RWPE2 (cell line): ENCODE measurements at regions not wholly inside any gene's neighbourhood (a gene's known extent, or its start where the extent isn't known, plus 50 kb on each side); places are given as distances from the start of the nearest gene placed in this dataset.

Source experiments
- ATAC-seq: fragments of 200-7000 bp; cut with Tn5 transposase; 3 replicates; pipeline ENCODE4 v1.9.1; 2021; ENCODE audit warnings: low read depth
- DNase-seq: peaks from one replicate; pipeline ENCODE4 v3.0.0-alpha.2; 2020; ENCODE audit warnings: low spot score
- H3K27ac ChIP-seq: fragments of 450-650 bp; 2 replicates; pipeline ENCODE4 v1.5.1; 2017; ENCODE audit warnings: mild to moderate bottlenecking; ENCODE audit not compliant: poor library complexity, severe bottlenecking
- H3K27me3 ChIP-seq: fragments of 250-450 bp; sonication (Bioruptor Pico); 2 replicates; pipeline ENCODE4 v1.5.1; 2021; ENCODE audit warnings: mild to moderate bottlenecking, moderate library complexity; ENCODE audit not compliant: insufficient read depth, poor library complexity, severe bottlenecking
- H3K36me3 ChIP-seq: fragments of 250-450 bp; sonication (Bioruptor Pico); 2 replicates; pipeline ENCODE4 v1.5.1; 2020; ENCODE audit warnings: low read depth, mild to moderate bottlenecking, moderate library complexity
- H3K4me1 ChIP-seq: fragments of 250-450 bp; sonication (Bioruptor Pico); 2 replicates; pipeline ENCODE4 v1.5.1; 2021; ENCODE audit warnings: mild to moderate bottlenecking, moderate library complexity; ENCODE audit not compliant: insufficient read depth, poor library complexity, severe bottlenecking
- H3K4me3 ChIP-seq: fragments of 250-450 bp; sonication (Bioruptor Pico); 2 replicates; pipeline ENCODE4 v1.5.1; 2021; ENCODE audit warnings: mild to moderate bottlenecking, moderate library complexity; ENCODE audit not compliant: severe bottlenecking
- H3K9me3 ChIP-seq: fragments of 250-450 bp; sonication (Bioruptor Pico); 2 replicates; pipeline ENCODE4 v1.5.1; 2021; ENCODE audit warnings: mild to moderate bottlenecking, moderate library complexity; ENCODE audit not compliant: severe bottlenecking
- CTCF ChIP-seq: fragments of 450-650 bp; IDR thresholded peaks from one replicate; pipeline ENCODE4 v1.5.1; 2017; ENCODE audit warnings: mild to moderate bottlenecking, moderate library complexity; ENCODE audit not compliant: poor library complexity, severe bottlenecking

GRCh38 chr12:90833228-90833627 lies 121.7 kb downstream of the CCER1 start:
- ATAC-seq: no peak
- Histone ChIP-seq H3K4me3 (no peak overlapping the region), H3K9me3 (no peaks in the 10 kb centered on the region), H3K27me3 (no peaks in the 10 kb centered on the region), H3K36me3 (no peaks in the 10 kb centered on the region), H3K4me1 (no peaks in the 10 kb centered on the region), H3K27ac (no peak overlapping the region)
- DNase-seq: no peak
- TF ChIP-seq CTCF: no peak

GRCh38 chr12:90832427-90832826 lies 122.5 kb downstream of the CCER1 start:
- H3K4me1 ChIP-seq: no peaks in the 10 kb centered on the region
- H3K27ac ChIP-seq: no peak overlapping the region
- DNase-seq (no peak), ATAC-seq (no peak)
- H3K9me3 ChIP-seq: no peaks in the 10 kb centered on the region
- H3K4me3 ChIP-seq: no peak overlapping the region
- H3K36me3 ChIP-seq: no peaks in the 10 kb centered on the region
- H3K27me3 ChIP-seq: no peaks in the 10 kb centered on the region
- no peak for TF ChIP-seq CTCF

GRCh38 chr12:90831712-90832111 lies 123.3 kb downstream of the CCER1 start:
- DNase-seq (no peak), ATAC-seq (no peak)
- Histone ChIP-seq H3K9me3 (no peaks in the 10 kb centered on the region), H3K4me3 (no peak overlapping the region), H3K4me1 (no peaks in the 10 kb centered on the region), H3K27ac (no peak overlapping the region), H3K27me3 (no peaks in the 10 kb centered on the region), H3K36me3 (no peaks in the 10 kb centered on the region)
- TF ChIP-seq CTCF: no peak

- no peak for TF ChIP-seq CTCF
- H3K27me3 ChIP-seq: no peaks in the 10 kb centered on the region
- H3K9me3 ChIP-seq: no peaks in the 10 kb centered on the region
- no peak overlapping the region for H3K27ac ChIP-seq
- no peak for DNase-seq
- no peak overlapping the region for H3K4me3 ChIP-seq
- ATAC-seq: no peak
- no peaks in the 10 kb centered on the region for H3K36me3 ChIP-seq
- H3K4me1 ChIP-seq: no peaks in the 10 kb centered on the region
Measured at GRCh38 chr12:90829044-90829443, 125.9 kb downstream of the CCER1 start.

- Histone ChIP-seq H3K27ac (no peak overlapping the region), H3K9me3 (no peaks in the 10 kb centered on the region), H3K4me3 (no peak overlapping the region), H3K36me3 (no peaks in the 10 kb centered on the region), H3K4me1 (no peaks in the 10 kb centered on the region), H3K27me3 (no peaks in the 10 kb centered on the region)
- no peak for TF ChIP-seq CTCF
- ATAC-seq (no peak), DNase-seq (no peak)
Measured at GRCh38 chr12:90828621-90829020, 126.4 kb downstream of the CCER1 start.
